Natural killer cell (primary cell): ENCODE measurements at regions not wholly inside any gene's neighbourhood (a gene's known extent, or its start where the extent isn't known, plus 50 kb on each side); places are given as distances from the start of the nearest gene placed in this dataset.

ENCODE experiments used
- ATAC-seq, 3 donors: fragments of 150-1000 bp in 2 of 3; fragments of 200-7000 bp in 1 of 3; cut with Tn5 transposase; 1 replicate in 1 of 3; 2 replicates in 2 of 3; pipeline ENCODE4 v1.10.0; 2021; ENCODE audit warnings: mild to moderate bottlenecking in 2 of 3, moderate library complexity in 2 of 3
- DNase-seq, 2 donors: peaks; one replicate each; pipeline versions ENCODE4 v3.0.0 to v3.0.0-alpha.2; 2013 to 2021; ENCODE audit warnings: mixed read lengths in 1 of 2
- H3K27ac ChIP-seq: one replicate; pipeline ENCODE4 v1.5.1; 2013; ENCODE audit warnings: mild to moderate bottlenecking, low read length
- H3K27me3 ChIP-seq: one replicate; pipeline ENCODE4 v1.6.1; 2013; ENCODE audit warnings: low read length; ENCODE audit not compliant: control insufficient read depth, insufficient read depth
- H3K36me3 ChIP-seq: one replicate; pipeline ENCODE4 v1.6.1; 2013; ENCODE audit warnings: low read length; ENCODE audit not compliant: control insufficient read depth, insufficient read depth
- H3K4me1 ChIP-seq: one replicate; pipeline ENCODE4 v1.6.1; 2013; ENCODE audit warnings: low read length; ENCODE audit not compliant: control insufficient read depth, insufficient read depth
- H3K4me3 ChIP-seq: one replicate; pipeline ENCODE4 v1.5.1; 2013; ENCODE audit warnings: low read length
- H3K9me3 ChIP-seq: one replicate; pipeline ENCODE4 v1.6.1; 2013; ENCODE audit warnings: low read length; ENCODE audit not compliant: control insufficient read depth, insufficient read depth
- H3K27ac Mint-ChIP-seq, 2 donors: one replicate each; pipeline ENCODE4 v1.8.0; 2022; ENCODE audit warnings: mild to moderate bottlenecking in 2 of 2, mixed read lengths in 2 of 2, moderate library complexity in 1 of 2
- H3K27me3 Mint-ChIP-seq, 2 donors: one replicate each; pipeline ENCODE4 v1.8.0; 2022; ENCODE audit warnings: low read depth in 2 of 2, mixed read lengths in 2 of 2
- H3K36me3 Mint-ChIP-seq: one replicate; pipeline ENCODE4 v1.8.0; 2022; ENCODE audit warnings: mixed read lengths
- H3K4me1 Mint-ChIP-seq, 2 donors: one replicate each; pipeline ENCODE4 v1.8.0; 2022; ENCODE audit warnings: mixed read lengths in 2 of 2
- H3K4me3 Mint-ChIP-seq: one replicate; pipeline ENCODE4 v1.8.0; 2022; ENCODE audit warnings: mild to moderate bottlenecking, moderate library complexity, mixed read lengths
- H3K9me3 Mint-ChIP-seq, 2 donors: one replicate each; pipeline ENCODE4 v1.8.0; 2022; ENCODE audit warnings: mixed read lengths in 2 of 2
- CTCF ChIP-seq: fragments of 200-600 bp; IDR thresholded peaks from one replicate; pipeline ENCODE4 v1.8.0; 2022; ENCODE audit warnings: antibody characterized with exemption
- WGBS: methylation state at CpG from one replicate; pipeline ENCODE4 v1.1.7; 2013; ENCODE audit warnings: missing lambda C conversion rate; ENCODE audit not compliant: insufficient coverage; 5-methylcytosine and 5-hydroxymethylcytosine counted together
- intact Hi-C: fragments of 100-400 bp; cut with micrococcal nuclease; formaldehyde crosslinking; loops from one replicate; pipeline ENCODE4 v1.14.2; 2022

GRCh38 chr3:78046566-78046965 lies 1006.7 kb downstream of the ROBO2 start:
- ATAC-seq = no peak
- H3K27me3 ChIP-seq = no peaks in the 10 kb centered on the region
- H3K9me3 Mint-ChIP-seq = peaks cover 15% of the 10 kb centered on the region in 2 donors

GRCh38 chr3:78048698-78049097 lies 1008.8 kb downstream of the ROBO2 start:
- H3K27me3 Mint-ChIP-seq = no peaks in the 10 kb centered on the region
- WGBS = 33% methylated on average over 1 of the region's 3 CpGs
- no peak overlapping the region for H3K4me3 Mint-ChIP-seq

More at GRCh38 chr3:78046566-78046965, 1006.7 kb downstream of the ROBO2 start:
- Histone ChIP-seq H3K4me3 (no peak overlapping the region), H3K4me1 (no peaks in the 10 kb centered on the region), H3K9me3 (peaks cover 2% of the 10 kb centered on the region), H3K36me3 (no peaks in the 10 kb centered on the region), H3K27ac (no peak overlapping the region)
- no peak for TF ChIP-seq CTCF
- intact Hi-C loops = no loop called here
- H3K27me3 Mint-ChIP-seq = no peaks in the 10 kb centered on the region
- H3K4me3 Mint-ChIP-seq = no peak overlapping the region
- no peaks in the 10 kb centered on the region for H3K4me1 Mint-ChIP-seq
- no peak overlapping the region for H3K27ac Mint-ChIP-seq
- DNase-seq = no peak
- 87% methylated on average over 6 of the region's 6 CpGs for WGBS
- H3K36me3 Mint-ChIP-seq = no peaks in the 10 kb centered on the region

GRCh38 chr3:78049521-78049920 lies 1009.6 kb downstream of the ROBO2 start:
- Mint-ChIP-seq H3K36me3 (no peaks in the 10 kb centered on the region), H3K27me3 (no peaks in the 10 kb centered on the region), H3K4me3 (no peak overlapping the region), H3K4me1 (no peaks in the 10 kb centered on the region), H3K9me3 (peaks cover 11 to 18% of the 10 kb centered on the region in 2 donors), H3K27ac (no peak overlapping the region)
- no peak overlapping the region for H3K27ac ChIP-seq
- DNase-seq = no peak
- WGBS = 93% methylated on average over 4 of the region's 4 CpGs
- no peak for TF ChIP-seq CTCF
- intact Hi-C loops = no loop called here
- H3K36me3 ChIP-seq = no peaks in the 10 kb centered on the region
- peaks cover 2% of the 10 kb centered on the region for H3K9me3 ChIP-seq
- no peak overlapping the region for H3K4me3 ChIP-seq
- no peaks in the 10 kb centered on the region for H3K4me1 ChIP-seq
- H3K27me3 ChIP-seq = no peaks in the 10 kb centered on the region
- no peak for ATAC-seq

More at GRCh38 chr3:78048698-78049097, 1008.8 kb downstream of the ROBO2 start:
- no peak for ATAC-seq
- Histone ChIP-seq H3K4me1 (no peaks in the 10 kb centered on the region), H3K36me3 (no peaks in the 10 kb centered on the region), H3K27ac (no peak overlapping the region), H3K4me3 (no peak overlapping the region), H3K9me3 (peaks cover 2% of the 10 kb centered on the region), H3K27me3 (no peaks in the 10 kb centered on the region)
- DNase-seq = no peak
- Mint-ChIP-seq H3K4me1 (no peaks in the 10 kb centered on the region), H3K9me3 (peaks cover 14 to 19% of the 10 kb centered on the region in 2 donors), H3K27ac (no peak overlapping the region), H3K36me3 (no peaks in the 10 kb centered on the region)
- TF ChIP-seq CTCF = no peak
- intact Hi-C loops = no loop called here

- no peak overlapping the region for H3K4me3 Mint-ChIP-seq
- no peaks in the 10 kb centered on the region for H3K4me1 Mint-ChIP-seq
- WGBS = 88% methylated on average over 2 of the region's 4 CpGs
- Histone ChIP-seq H3K27me3 (no peaks in the 10 kb centered on the region), H3K36me3 (no peaks in the 10 kb centered on the region), H3K4me1 (no peaks in the 10 kb centered on the region), H3K4me3 (no peak overlapping the region), H3K27ac (no peak overlapping the region), H3K9me3 (peaks cover 2% of the 10 kb centered on the region)
- DNase-seq (no peak), ATAC-seq (no peak)
- TF ChIP-seq CTCF = no peak
- peaks cover 8 to 18% of the 10 kb centered on the region in 2 donors for H3K9me3 Mint-ChIP-seq
- H3K27ac Mint-ChIP-seq = no peak overlapping the region
- no peaks in the 10 kb centered on the region for H3K27me3 Mint-ChIP-seq
- intact Hi-C loops = no loop called here
- no peaks in the 10 kb centered on the region for H3K36me3 Mint-ChIP-seq
These were observed 1010.6 kb downstream of the ROBO2 start for GRCh38 chr3:78050276-78051065.
